Tibial artery (tissue), 4 donors: ENCODE measurements at regions not wholly inside any gene's neighbourhood (a gene's known extent, or its start where the extent isn't known, plus 50 kb on each side); places are given as distances from the start of the nearest gene placed in this dataset.

Source experiments
- DNase-seq, 2 donors: peaks; one replicate each; pipeline ENCODE4 v3.0.0-alpha.2; 2019
- H3K27ac ChIP-seq, 2 donors: fragments of 200-600 bp; sonication (generic) in 1 of 2; 1 replicate in 1 of 2; 2 replicates in 1 of 2; pipeline ENCODE4 v1.5.1; 2018 to 2019; ENCODE audit warnings: mild to moderate bottlenecking in 1 of 2
- H3K27me3 ChIP-seq, 2 donors: fragments of 200-600 bp; sonication (generic) in 1 of 2; one replicate each; pipeline versions ENCODE4 v1.5.1 to v1.6.0; 2016 to 2019
- H3K36me3 ChIP-seq, 3 donors: fragments of 200-600 bp; sonication (generic) in 2 of 3; one replicate each; pipeline ENCODE4 v1.5.1; 2016 to 2019; ENCODE audit warnings: mild to moderate bottlenecking in 2 of 3
- H3K4me1 ChIP-seq, 4 donors: fragments of 200-600 bp; sonication (generic) in 2 of 4; 1 replicate in 3 of 4; 2 replicates in 1 of 4; pipeline ENCODE4 v1.5.1; 2016 to 2019
- H3K4me3 ChIP-seq, 2 donors: fragments of 200-600 bp; sonication (generic) in 1 of 2; 1 replicate in 1 of 2; 2 replicates in 1 of 2; pipeline ENCODE4 v1.5.1; 2018 to 2019; ENCODE audit warnings: mild to moderate bottlenecking in 2 of 2
- H3K9me3 ChIP-seq, 3 donors: fragments of 200-600 bp; sonication (generic) in 1 of 3; one replicate each; pipeline ENCODE4 v1.5.1; 2016 to 2019
- CTCF ChIP-seq, 2 experiments: fragments of 200-600 bp in 1 of 2; fragments of 450-650 bp in 1 of 2; IDR thresholded peaks; one replicate each; pipeline ENCODE4 v1.5.1; 2017 to 2019; ENCODE audit warnings: antibody characterized with exemption in 2 of 2, mild to moderate bottlenecking in 1 of 2, moderate library complexity in 1 of 2
- intact Hi-C: fragments of 100-400 bp; cut with DNase I; formaldehyde crosslinking; loops from one replicate; pipeline ENCODE4 v1.15.0; 2023; ENCODE audit warnings: low total_unique reads

GRCh38 chr1:96355521-96355920, 366.1 kb upstream of the PTBP2 start:
- H3K4me1 ChIP-seq: no peaks in the 10 kb centered on the region
- no peaks in the 10 kb centered on the region for H3K9me3 ChIP-seq
- no peak for DNase-seq
- H3K36me3 ChIP-seq: no peaks in the 10 kb centered on the region
- no peak overlapping the region for H3K27ac ChIP-seq
- no peak for TF ChIP-seq CTCF (IDR thresholded peaks at IDR 0.05)
- no peaks in the 10 kb centered on the region for H3K27me3 ChIP-seq
- intact Hi-C loops: no loop called here
- H3K4me3 ChIP-seq: no peak overlapping the region

DNA sequence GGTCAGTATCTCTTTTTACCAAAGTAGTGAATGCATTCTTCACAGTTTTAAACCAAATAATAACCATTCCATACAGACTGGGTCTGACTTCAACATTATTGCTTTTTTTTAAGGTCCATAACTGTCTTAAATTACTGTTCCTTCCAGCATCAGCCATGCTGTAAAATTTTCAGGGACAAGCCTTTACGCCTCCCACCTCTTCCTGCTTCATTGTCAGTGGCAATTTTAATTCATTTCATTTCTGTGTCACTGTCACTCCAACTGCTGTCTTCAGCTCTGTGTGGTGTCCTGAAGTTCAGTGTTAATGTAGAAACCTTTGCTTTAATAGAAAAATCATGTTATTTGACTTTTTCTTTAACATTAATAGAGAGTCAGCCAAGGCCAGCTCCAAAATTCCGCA, 365.6 kb upstream of the PTBP2 start:
- H3K4me3 ChIP-seq: no peak overlapping the region
- intact Hi-C loops: no loop called here
- no peak overlapping the region for H3K27ac ChIP-seq
- no peaks in the 10 kb centered on the region for H3K4me1 ChIP-seq
- no peaks in the 10 kb centered on the region for H3K36me3 ChIP-seq
- no peaks in the 10 kb centered on the region for H3K9me3 ChIP-seq
- no peaks in the 10 kb centered on the region for H3K27me3 ChIP-seq
- no peak for TF ChIP-seq CTCF (IDR thresholded peaks at IDR 0.05)
- DNase-seq: no peak

DNA sequence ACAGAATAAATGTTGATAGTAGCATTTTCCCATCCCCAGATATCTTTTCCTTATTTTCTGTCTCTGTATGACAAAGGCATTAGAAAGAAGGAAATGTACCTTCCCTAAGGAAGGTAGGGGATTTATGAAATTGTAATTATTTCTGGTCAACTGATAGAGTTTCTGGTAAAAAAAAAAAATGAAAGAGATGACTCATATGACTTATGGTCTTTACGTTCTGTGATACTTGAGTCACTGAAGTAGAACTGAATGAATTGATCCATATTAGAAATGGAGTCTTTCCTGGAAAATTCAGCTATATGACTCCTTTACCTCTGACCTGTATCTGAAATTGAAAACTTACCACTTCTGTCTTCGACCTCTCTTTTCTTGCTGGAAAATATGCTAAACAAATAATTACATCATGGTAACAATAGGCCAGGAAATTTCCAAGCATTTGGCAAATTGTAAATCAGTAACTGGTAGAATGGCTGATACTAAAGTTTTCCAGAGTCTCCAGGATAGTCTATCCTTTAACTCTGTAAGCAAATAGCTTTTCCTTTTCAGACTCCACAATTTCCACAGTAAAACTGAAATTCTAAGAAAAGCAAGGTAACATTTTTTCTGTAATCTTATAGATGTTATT, 364.3 kb upstream of the PTBP2 start:
- intact Hi-C loops: no loop called here
- no peaks in the 10 kb centered on the region for H3K27me3 ChIP-seq
- H3K4me3 ChIP-seq: no peak overlapping the region
- DNase-seq: no peak
- H3K9me3 ChIP-seq: no peaks in the 10 kb centered on the region
- H3K27ac ChIP-seq: no peak overlapping the region
- no peaks in the 10 kb centered on the region for H3K4me1 ChIP-seq
- no peak for TF ChIP-seq CTCF (IDR thresholded peaks at IDR 0.05)
- no peaks in the 10 kb centered on the region for H3K36me3 ChIP-seq

DNA sequence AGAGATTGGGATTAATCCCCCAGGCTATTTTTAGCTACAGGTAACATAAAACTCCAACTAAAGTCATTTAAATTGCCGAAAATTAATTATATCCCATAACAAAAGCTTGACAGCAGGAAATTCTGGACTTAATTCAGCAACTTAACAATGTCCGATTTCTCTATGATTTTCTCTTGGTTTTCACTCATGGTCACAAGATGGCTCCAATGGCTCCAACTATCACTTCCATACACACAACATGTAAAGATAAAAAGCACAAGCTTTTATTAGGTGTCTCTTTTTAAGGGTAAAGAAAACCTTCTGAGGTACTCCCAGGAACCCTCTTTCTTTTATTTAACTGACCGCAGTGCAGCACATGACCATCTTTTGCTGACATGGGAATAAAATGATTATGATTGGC, 363.5 kb upstream of the PTBP2 start:
- DNase-seq: no peak
- H3K4me3 ChIP-seq: no peak overlapping the region
- H3K27me3 ChIP-seq: no peaks in the 10 kb centered on the region
- intact Hi-C loops: no loop called here
- peaks cover 0 to 3% (median 0%) of the 10 kb centered on the region in 4 donors for H3K4me1 ChIP-seq
- H3K9me3 ChIP-seq: no peaks in the 10 kb centered on the region
- no peak for TF ChIP-seq CTCF (IDR thresholded peaks at IDR 0.05)
- H3K27ac ChIP-seq: no peak overlapping the region
- H3K36me3 ChIP-seq: no peaks in the 10 kb centered on the region

DNA sequence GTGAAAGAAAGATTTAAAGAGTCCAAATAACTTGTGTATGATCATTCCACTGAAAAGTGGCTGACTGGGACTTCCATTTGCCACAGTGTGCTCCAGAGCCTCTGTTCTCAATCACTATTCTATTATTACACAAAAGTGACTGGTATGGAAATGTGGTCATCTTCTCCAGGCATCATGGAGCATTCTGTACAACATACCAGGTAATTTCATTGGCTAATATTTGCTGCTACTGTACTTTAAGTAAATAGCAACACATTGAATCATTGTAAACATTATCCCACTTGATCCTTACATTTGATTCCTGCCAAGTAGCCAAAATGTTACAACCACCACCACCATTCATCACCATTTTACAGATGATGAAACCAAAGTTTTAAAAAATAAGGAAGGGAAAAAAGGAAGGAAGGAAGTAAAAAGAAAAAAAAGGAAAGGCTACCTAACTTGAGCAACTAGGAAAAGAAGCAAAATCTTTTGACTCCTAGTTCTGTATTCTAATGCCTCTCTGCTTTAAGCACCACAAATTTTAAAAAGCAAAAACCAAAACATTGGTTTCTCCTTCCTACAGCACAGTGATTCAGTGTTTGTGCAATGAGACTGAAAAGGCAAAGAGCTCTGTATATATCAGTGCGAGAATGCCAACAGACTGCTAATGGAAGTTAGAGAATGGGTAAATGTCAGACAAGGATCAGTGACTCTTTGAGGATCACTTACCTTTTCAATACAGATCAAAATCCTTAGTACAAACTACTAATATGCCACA, 361.4 kb upstream of the PTBP2 start:
- no peaks in the 10 kb centered on the region for H3K27me3 ChIP-seq
- TF ChIP-seq CTCF (IDR thresholded peaks at IDR 0.05): no peak
- intact Hi-C loops: no loop called here
- no peaks in the 10 kb centered on the region for H3K36me3 ChIP-seq
- no peak for DNase-seq
- H3K4me3 ChIP-seq: no peak overlapping the region
- H3K9me3 ChIP-seq: no peaks in the 10 kb centered on the region
- peaks cover 0 to 5% (median 2%) of the 10 kb centered on the region in 4 donors for H3K4me1 ChIP-seq
- H3K27ac ChIP-seq: no peak overlapping the region
